K562 (cell line): ENCODE measurements at regions not wholly inside any gene's neighbourhood (a gene's known extent, or its start where the extent isn't known, plus 50 kb on each side); places are given as distances from the start of the nearest gene placed in this dataset.
A peak's percentile ranks its signal among the peaks of the same experiment; 100 is the strongest.

Experiments used
- ATAC-seq: fragments of 200-7000 bp; cut with Tn5 transposase; 3 replicates; pipeline ENCODE4 v1.9.1; 2020; ENCODE audit warnings: moderate library complexity
- BruUV-seq: library from RNA; stranded (reverse); fragments of 400-500 nt; replicated peaks from 2 replicates; lab custom pipeline; 2021; lab: Mats Ljungman, UMichigan
- CTCF ChIA-PET: fragments of 300-600 bp; formaldehyde crosslinking; extraction: SDS; loops from one replicate; lab custom pipeline; 2021; ENCODE audit warnings: low intra/inter-chr PET ratio; lab: Yijun Ruan, JAX
- POLR2A ChIA-PET: fragments of 300-600, 350-650 bp; sonication (Branson Sonifier 250); formaldehyde crosslinking; extraction: SDS; loops from one replicate; lab custom pipeline; 2021; ENCODE audit warnings: antibody characterized with exemption, inconsistent platforms; lab: Yijun Ruan, JAX
- DNase-seq, 4 experiments: peaks; one replicate each; pipeline versions ENCODE4 v3.0.0 to v3.0.0-alpha.2; 2011 to 2018; ENCODE audit warnings: low spot score in 3 of 4, mixed read lengths in 3 of 4; ENCODE audit errors: extremely low read depth in 1 of 4
- FAIRE-seq: peaks from 2 replicates; lab custom pipeline; 2011; peaks lifted over from hg19 to GRCh38; lab: Jason Lieb, UNC
- H2AFZ ChIP-seq: 2 replicates; pipeline ENCODE4 v1.6.0; 2011; ENCODE audit warnings: low read depth, low read length, control low read depth, inconsistent platforms
- H3K27ac ChIP-seq: fragments of 200-600 bp; 3 replicates; pipeline ENCODE4 v1.8.0; 2011; ENCODE audit warnings: low read depth, mild to moderate bottlenecking, control low read depth, inconsistent platforms, low read length, moderate library complexity, mixed read lengths; ENCODE audit errors: extremely low read depth
- H3K27me3 ChIP-seq, 2 experiments: fragments of 300-600 bp in 1 of 2; 2 replicates in 1 of 2; 3 replicates in 1 of 2; pipeline versions ENCODE4 v1.6.0 to v1.8.0; 2011; ENCODE audit warnings: inconsistent platforms in 2 of 2, low read length in 2 of 2, mild to moderate bottlenecking in 1 of 2, mixed read lengths in 1 of 2, moderate library complexity in 1 of 2; ENCODE audit not compliant: control insufficient read depth in 2 of 2, insufficient read depth in 2 of 2
- H3K36me3 ChIP-seq: fragments of 300-600 bp; 3 replicates; pipeline ENCODE4 v1.8.0; 2011; ENCODE audit warnings: mild to moderate bottlenecking, low read length, inconsistent platforms; ENCODE audit not compliant: control insufficient read depth, insufficient read depth
- H3K4me1 ChIP-seq, 2 experiments: fragments of 200-600 bp in 1 of 2; replicated peaks in 1 of 2; 2 replicates in 1 of 2; 3 replicates in 1 of 2; pipeline versions ENCODE4 v1.5.1 to v1.8.0; 2011; ENCODE audit warnings: inconsistent platforms in 2 of 2, low read length in 2 of 2, mild to moderate bottlenecking in 1 of 2, mixed read lengths in 1 of 2, moderate library complexity in 1 of 2; ENCODE audit not compliant: control insufficient read depth in 2 of 2, insufficient read depth in 2 of 2
- H3K4me2 ChIP-seq: 2 replicates; pipeline ENCODE4 v1.6.1; 2011; ENCODE audit warnings: low read length, control low read depth, inconsistent platforms, mixed read lengths; ENCODE audit not compliant: insufficient read depth
- H3K4me3 ChIP-seq: fragments of 200-600 bp; sonication (generic), shearing (Covaris generic); 2 replicates; pipeline ENCODE4 v1.5.1; 2016; ENCODE audit warnings: control low read depth, inconsistent platforms
- H3K79me2 ChIP-seq: fragments of 200-600 bp; 3 replicates; pipeline ENCODE4 v1.8.0; 2011; ENCODE audit warnings: low read length, inconsistent platforms; ENCODE audit not compliant: control insufficient read depth, insufficient read depth
- H3K9ac ChIP-seq, 2 experiments: 2 replicates each; pipeline versions ENCODE4 v1.6.0 to v1.6.1; 2011; ENCODE audit warnings: low read depth in 2 of 2, low read length in 2 of 2, control low read depth in 1 of 2, inconsistent platforms in 1 of 2, mild to moderate bottlenecking in 1 of 2, mixed read lengths in 1 of 2; ENCODE audit not compliant: insufficient read depth in 1 of 2
- H3K9me1 ChIP-seq: one replicate; pipeline ENCODE4 v1.6.0; 2011; ENCODE audit warnings: inconsistent platforms, mild to moderate bottlenecking, low read length, moderate library complexity; ENCODE audit not compliant: control insufficient read depth, insufficient read depth
- H3K9me3 ChIP-seq: replicated peaks from 2 replicates; pipeline ENCODE4 v1.5.1; 2011; ENCODE audit warnings: low read depth, low read length, inconsistent platforms; ENCODE audit not compliant: control insufficient read depth, insufficient read depth
- H4K20me1 ChIP-seq: replicated peaks from 2 replicates; pipeline ENCODE4 v1.6.1; 2011; ENCODE audit warnings: low read length, inconsistent platforms, mixed read lengths; ENCODE audit not compliant: control insufficient read depth, insufficient read depth
- CBFA2T2 ChIP-seq: fragments of 450-650 bp; conservative IDR thresholded peaks from 2 replicates; pipeline ENCODE4 v1.6.1; 2017; ENCODE audit warnings: mild to moderate bottlenecking
- NR1H2 ChIP-seq: sonication (generic); formaldehyde crosslinking; IDR thresholded peaks from 2 replicates; pipeline ENCODE4 v1.4.0; 2020; ENCODE audit warnings: mild to moderate bottlenecking, missing genetic modification reagents
- RAD21 ChIP-seq, 2 experiments: fragments of 250-450 bp in 1 of 2; fragments of 450-650 bp in 1 of 2; sonication (Bioruptor Pico) in 1 of 2; formaldehyde crosslinking in 1 of 2; IDR thresholded peaks in 1 of 2; conservative IDR thresholded peaks in 1 of 2; 2 replicates each; pipeline versions ENCODE4 v1.4.0 to v1.8.0; 2020 to 2022; ENCODE audit warnings: mild to moderate bottlenecking in 2 of 2, moderate library complexity in 1 of 2
- RBM14 ChIP-seq: fragments of 200-400 bp; formaldehyde crosslinking; IDR thresholded peaks from 2 replicates; pipeline ENCODE4 v1.6.1; 2018; ENCODE audit warnings: low read depth, mild to moderate bottlenecking, low read length, moderate library complexity, borderline replicate concordance; ENCODE audit not compliant: insufficient read depth
- RNF2 ChIP-seq: sonication (generic); IDR thresholded peaks from 2 replicates; pipeline ENCODE4 v1.6.1; 2016
- SAP30 ChIP-seq: fragments of 200-600 bp; sonication (generic); IDR thresholded peaks from 2 replicates; pipeline ENCODE4 v1.6.1; 2012; ENCODE audit warnings: borderline replicate concordance, low read depth, mild to moderate bottlenecking, moderate library complexity, low read length, control low read depth, inconsistent platforms; ENCODE audit not compliant: insufficient read depth, poor library complexity, severe bottlenecking
- SIN3A ChIP-seq, 2 experiments: fragments of 150-350 bp in 1 of 2; IDR thresholded peaks; 2 replicates each; pipeline ENCODE4 v1.6.1; 2011 to 2016; ENCODE audit warnings: borderline replicate concordance in 2 of 2, low read depth in 2 of 2, low read length in 2 of 2, mild to moderate bottlenecking in 2 of 2, moderate library complexity in 2 of 2; ENCODE audit not compliant: control insufficient read depth in 1 of 2
- ZNF134 ChIP-seq: fragments of 250-450 bp; sonication (Bioruptor Pico); conservative IDR thresholded peaks from 2 replicates; pipeline ENCODE4 v1.4.0; 2020
- ZNF143 ChIP-seq: sonication (generic); formaldehyde crosslinking; IDR thresholded peaks from 2 replicates; pipeline ENCODE4 v1.9.0; 2022; ENCODE audit warnings: mild to moderate bottlenecking, missing genetic modification reagents
- ZNF24 ChIP-seq: fragments of 450-650 bp; IDR thresholded peaks from 2 replicates; pipeline ENCODE4 v1.6.1; 2016
- ZNF263 ChIP-seq: sonication (generic); formaldehyde crosslinking; IDR thresholded peaks from 2 replicates; pipeline ENCODE4 v1.8.0; 2022; ENCODE audit warnings: mild to moderate bottlenecking, missing genetic modification reagents, borderline replicate concordance
- ZNF316 ChIP-seq: fragments of 450-650 bp; IDR thresholded peaks from 2 replicates; pipeline ENCODE4 v1.6.1; 2016
- WGBS: fragments of 100-300 bp; shearing (Covaris generic); methylation state at CpG from one replicate; pipeline ENCODE4 v1.1.6; 2016; ENCODE audit warnings: low coverage, mixed read lengths; ENCODE audit not compliant: insufficient coverage; ENCODE audit errors: missing lambda C conversion rate; 5-methylcytosine and 5-hydroxymethylcytosine counted together
- in situ Hi-C: fragments of 300-500 bp; cut with MboI; formaldehyde crosslinking; loops from 4 replicates; pipeline ENCODE4 v1.15.0; 2018; ENCODE audit warnings: inconsistent platforms, mixed read lengths
- intact Hi-C: fragments of 100-400 bp; cut with micrococcal nuclease; formaldehyde crosslinking; loops from 2 replicates; pipeline ENCODE4 v1.14.2; 2022
- TF ChIP-seq, protein P1 (sequence below): fragments of 250-450 bp; sonication (Bioruptor Pico); IDR thresholded peaks from 2 replicates; pipeline ENCODE4 v1.5.0; 2022; ENCODE audit warnings: mild to moderate bottlenecking
- TF ChIP-seq, protein P2 (sequence below): sonication (generic); formaldehyde crosslinking; IDR thresholded peaks from 2 replicates; pipeline ENCODE4 v1.8.0; 2023; ENCODE audit warnings: mild to moderate bottlenecking, missing genetic modification reagents
- TF ChIP-seq, protein P3 (sequence below): fragments of 250-450 bp; sonication (Bioruptor Pico); IDR thresholded peaks from 2 replicates; pipeline ENCODE4 v1.8.0; 2021; ENCODE audit warnings: moderate library complexity, mild to moderate bottlenecking, inconsistent platforms

DNA sequence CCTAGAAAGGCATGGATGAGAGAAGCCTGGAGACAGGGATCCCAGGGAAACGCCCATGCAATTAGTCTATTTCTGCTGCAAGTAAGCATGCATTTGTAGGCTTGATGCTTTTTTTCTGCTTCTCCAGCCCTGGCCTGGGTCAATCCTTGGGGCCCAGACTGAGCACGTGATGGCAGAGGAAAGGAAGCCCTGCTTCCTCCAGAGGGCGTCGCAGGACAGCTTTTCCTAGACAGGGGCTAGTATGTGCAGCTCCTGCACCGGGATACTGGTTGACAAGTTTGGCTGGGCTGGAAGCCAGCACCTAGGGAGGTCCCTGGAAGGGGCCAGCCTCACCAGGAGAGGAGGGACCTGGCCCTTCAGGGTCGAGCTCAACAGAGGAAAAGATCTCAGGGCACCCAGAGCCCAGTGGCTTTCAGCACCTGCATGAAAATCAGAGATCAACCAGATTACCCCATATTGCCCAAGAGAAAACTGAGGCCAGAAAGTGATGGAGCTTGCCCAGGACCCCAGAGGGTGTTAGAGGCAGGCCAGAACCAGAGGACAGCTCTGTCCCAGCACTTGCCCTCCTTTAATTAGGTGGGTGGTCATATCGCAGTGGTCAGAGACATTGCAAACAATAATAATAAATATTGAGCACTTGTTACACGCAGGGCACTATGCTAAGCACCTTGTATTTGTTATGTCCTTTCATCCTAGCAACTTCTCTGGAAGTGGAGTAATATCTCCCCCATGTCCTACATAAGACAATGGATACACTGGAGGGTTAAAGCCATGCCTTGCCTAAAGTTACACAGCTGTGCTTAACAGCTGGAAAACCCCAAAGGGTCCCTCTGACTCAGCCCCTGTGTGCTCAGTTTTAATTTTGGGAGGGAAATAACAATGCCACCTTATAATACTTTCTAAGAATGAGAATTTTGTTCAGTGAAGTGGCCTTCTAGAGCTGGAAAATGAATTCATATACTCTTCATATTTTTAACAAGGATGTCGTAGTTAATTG is 67.1 kb downstream of the KLF4 start:
- Histone ChIP-seq H3K4me1 (peaks cover 0 to 7% of the 10 kb centered on the region in 2 experiments; a peak in 2 of 5 replicates), H3K4me2 (no peak overlapping the region), H3K27ac (no peak overlapping the region), H3K9me1 (no peaks in the 10 kb centered on the region), H3K9ac (no peak overlapping the region), H4K20me1 (peaks cover 7% of the 10 kb centered on the region; the same call in 1 of the 2 replicates), H3K4me3 (no peak overlapping the region), H3K9me3 (no peaks in the 10 kb centered on the region), H3K36me3 (no peaks in the 10 kb centered on the region), H3K79me2 (no peaks in the 10 kb centered on the region), H3K27me3 (peaks cover 3 to 19% of the 10 kb centered on the region in 2 experiments; a peak in 4 of 5 replicates), H2AFZ (no peak overlapping the region)
- under 1% methylated on average over 8 of the region's 9 CpGs for WGBS
- POLR2A ChIA-PET, result interaction anchor here (0.5 to 1.2 kb wide), 6 partner anchors 8 to 1775 kb away, joined by 3 to 4 read pairs (median 3); no protein-coding TSS in a partner anchor
- FAIRE-seq (peak; percentile 84), ATAC-seq (peak; percentile 97), DNase-seq (peak; percentile 47 to 81 (median 62))
- in situ Hi-C loops (loop anchor here (10.0 kb wide), 2 partner anchors 1142 to 1342 kb away; no protein-coding TSS in a partner anchor), intact Hi-C loops (loop anchor here (1.0 to 5.0 kb wide), 3 partner anchors 850 to 1340 kb away; no protein-coding TSS in a partner anchor)
- BruUV-seq, result no TSS peak
- CTCF ChIA-PET, result interaction anchor here (0.6 to 1.3 kb wide), 2 partner anchors 45 to 1144 kb away, joined by 4 to 6 read pairs; no protein-coding TSS in a partner anchor
- TF ChIP-seq RBM14 (no peak), SAP30 (no peak), ZNF263 (no peak), ZNF316 (no peak), RAD21 (CRISPR knock-in tag; conservative IDR thresholded peaks at IDR 0.05 in 1 of 2, IDR thresholded peaks at IDR 0.05 in 1 of 2) (peak; percentile 76 to 90), ZNF143 (no peak), CBFA2T2 (peak; percentile 38), SIN3A (IDR thresholded peaks at IDR 0.05; ENCODE audit: borderline replicate concordance in 2 of 2, control insufficient read depth in 1 of 2, low read depth in 2 of 2, low read length in 2 of 2) (no peak), ZNF134 (CRISPR knock-in tag) (peak; percentile 47; the same call in 1 of the 2 replicates), RNF2 (no peak), ZNF24 (no peak), NR1H2 (CRISPR knock-in tag) (no peak)
- TF ChIP-seq, protein P1, sequence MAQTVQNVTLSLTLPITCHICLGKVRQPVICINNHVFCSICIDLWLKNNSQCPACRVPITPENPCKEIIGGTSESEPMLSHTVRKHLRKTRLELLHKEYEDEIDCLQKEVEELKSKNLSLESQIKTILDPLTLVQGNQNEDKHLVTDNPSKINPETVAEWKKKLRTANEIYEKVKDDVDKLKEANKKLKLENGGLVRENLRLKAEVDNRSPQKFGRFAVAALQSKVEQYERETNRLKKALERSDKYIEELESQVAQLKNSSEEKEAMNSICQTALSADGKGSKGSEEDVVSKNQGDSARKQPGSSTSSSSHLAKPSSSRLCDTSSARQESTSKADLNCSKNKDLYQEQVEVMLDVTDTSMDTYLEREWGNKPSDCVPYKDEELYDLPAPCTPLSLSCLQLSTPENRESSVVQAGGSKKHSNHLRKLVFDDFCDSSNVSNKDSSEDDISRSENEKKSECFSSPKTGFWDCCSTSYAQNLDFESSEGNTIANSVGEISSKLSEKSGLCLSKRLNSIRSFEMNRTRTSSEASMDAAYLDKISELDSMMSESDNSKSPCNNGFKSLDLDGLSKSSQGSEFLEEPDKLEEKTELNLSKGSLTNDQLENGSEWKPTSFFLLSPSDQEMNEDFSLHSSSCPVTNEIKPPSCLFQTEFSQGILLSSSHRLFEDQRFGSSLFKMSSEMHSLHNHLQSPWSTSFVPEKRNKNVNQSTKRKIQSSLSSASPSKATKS (CRISPR knock-in tag), result no peak
- TF ChIP-seq, protein P2, sequence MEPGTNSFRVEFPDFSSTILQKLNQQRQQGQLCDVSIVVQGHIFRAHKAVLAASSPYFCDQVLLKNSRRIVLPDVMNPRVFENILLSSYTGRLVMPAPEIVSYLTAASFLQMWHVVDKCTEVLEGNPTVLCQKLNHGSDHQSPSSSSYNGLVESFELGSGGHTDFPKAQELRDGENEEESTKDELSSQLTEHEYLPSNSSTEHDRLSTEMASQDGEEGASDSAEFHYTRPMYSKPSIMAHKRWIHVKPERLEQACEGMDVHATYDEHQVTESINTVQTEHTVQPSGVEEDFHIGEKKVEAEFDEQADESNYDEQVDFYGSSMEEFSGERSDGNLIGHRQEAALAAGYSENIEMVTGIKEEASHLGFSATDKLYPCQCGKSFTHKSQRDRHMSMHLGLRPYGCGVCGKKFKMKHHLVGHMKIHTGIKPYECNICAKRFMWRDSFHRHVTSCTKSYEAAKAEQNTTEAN (CRISPR knock-in tag), result no peak
- TF ChIP-seq, protein P3, sequence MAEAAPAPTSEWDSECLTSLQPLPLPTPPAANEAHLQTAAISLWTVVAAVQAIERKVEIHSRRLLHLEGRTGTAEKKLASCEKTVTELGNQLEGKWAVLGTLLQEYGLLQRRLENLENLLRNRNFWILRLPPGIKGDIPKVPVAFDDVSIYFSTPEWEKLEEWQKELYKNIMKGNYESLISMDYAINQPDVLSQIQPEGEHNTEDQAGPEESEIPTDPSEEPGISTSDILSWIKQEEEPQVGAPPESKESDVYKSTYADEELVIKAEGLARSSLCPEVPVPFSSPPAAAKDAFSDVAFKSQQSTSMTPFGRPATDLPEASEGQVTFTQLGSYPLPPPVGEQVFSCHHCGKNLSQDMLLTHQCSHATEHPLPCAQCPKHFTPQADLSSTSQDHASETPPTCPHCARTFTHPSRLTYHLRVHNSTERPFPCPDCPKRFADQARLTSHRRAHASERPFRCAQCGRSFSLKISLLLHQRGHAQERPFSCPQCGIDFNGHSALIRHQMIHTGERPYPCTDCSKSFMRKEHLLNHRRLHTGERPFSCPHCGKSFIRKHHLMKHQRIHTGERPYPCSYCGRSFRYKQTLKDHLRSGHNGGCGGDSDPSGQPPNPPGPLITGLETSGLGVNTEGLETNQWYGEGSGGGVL (CRISPR knock-in tag), result no peak
